Right atrium auricular region (tissue), 2 donors: ENCODE measurements at regions not wholly inside any gene's neighbourhood (a gene's known extent, or its start where the extent isn't known, plus 50 kb on each side); places are given as distances from the start of the nearest gene placed in this dataset.

Source experiments
- DNase-seq: peaks from one replicate; pipeline ENCODE4 v3.0.0-alpha.2; 2019; ENCODE audit warnings: low spot score
- H3K27ac ChIP-seq, 2 donors: fragments of 200-600 bp; sonication (generic); 1 replicate in 1 of 2; 2 replicates in 1 of 2; pipeline ENCODE4 v1.5.1; 2016 to 2019
- H3K27me3 ChIP-seq, 2 donors: fragments of 200-600 bp; sonication (generic); one replicate each; pipeline versions ENCODE4 v1.5.1 to v1.6.0; 2017 to 2019
- H3K36me3 ChIP-seq: fragments of 200-600 bp; sonication (generic); one replicate; pipeline ENCODE4 v1.5.1; 2016
- H3K4me1 ChIP-seq, 2 donors: fragments of 200-600 bp; sonication (generic); one replicate each; pipeline versions ENCODE4 v1.5.1 to v1.6.0; 2017 to 2019
- H3K4me3 ChIP-seq, 2 donors: fragments of 200-600 bp; sonication (generic); 1 replicate in 1 of 2; 2 replicates in 1 of 2; pipeline ENCODE4 v1.5.1; 2017 to 2019; ENCODE audit warnings: mild to moderate bottlenecking in 1 of 2, moderate library complexity in 1 of 2
- H3K9me3 ChIP-seq, 2 donors: fragments of 200-600 bp; sonication (generic); one replicate each; pipeline ENCODE4 v1.5.1; 2019
- TF ChIP-seq, protein P1 (sequence below), 2 donors: fragments of 200-600 bp; sonication (generic); IDR thresholded peaks; one replicate each; pipeline ENCODE4 v1.5.1; 2019; ENCODE audit warnings: antibody characterized with exemption in 2 of 2

DNA sequence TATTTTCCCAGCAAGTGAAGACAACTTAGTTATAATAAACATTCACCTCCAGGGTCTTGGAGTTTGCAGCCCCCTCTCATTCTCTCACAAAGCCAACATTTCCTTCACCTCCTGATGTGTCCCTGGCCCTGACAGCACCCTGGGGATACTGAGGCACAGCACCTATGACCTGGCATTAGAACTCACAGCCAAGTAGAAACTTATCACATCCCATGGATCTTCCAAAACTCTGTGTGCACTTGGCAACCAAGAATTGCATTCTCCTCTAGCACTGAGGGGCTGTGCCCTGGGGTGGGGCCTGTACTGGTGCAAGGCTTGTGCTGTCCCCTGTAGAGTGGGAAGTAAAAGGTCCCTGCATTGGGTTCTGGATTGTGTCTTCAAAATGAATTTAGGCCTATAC, 116.7 kb upstream of the IGLL5 start:
- Histone ChIP-seq H3K36me3 (no peaks in the 10 kb centered on the region), H3K4me1 (no peaks in the 10 kb centered on the region), H3K27ac (no peak overlapping the region), H3K27me3 (no peaks in the 10 kb centered on the region), H3K4me3 (no peak overlapping the region), H3K9me3 (no peaks in the 10 kb centered on the region)
- DNase-seq, result peak; percentile 11
- TF ChIP-seq, protein P1, sequence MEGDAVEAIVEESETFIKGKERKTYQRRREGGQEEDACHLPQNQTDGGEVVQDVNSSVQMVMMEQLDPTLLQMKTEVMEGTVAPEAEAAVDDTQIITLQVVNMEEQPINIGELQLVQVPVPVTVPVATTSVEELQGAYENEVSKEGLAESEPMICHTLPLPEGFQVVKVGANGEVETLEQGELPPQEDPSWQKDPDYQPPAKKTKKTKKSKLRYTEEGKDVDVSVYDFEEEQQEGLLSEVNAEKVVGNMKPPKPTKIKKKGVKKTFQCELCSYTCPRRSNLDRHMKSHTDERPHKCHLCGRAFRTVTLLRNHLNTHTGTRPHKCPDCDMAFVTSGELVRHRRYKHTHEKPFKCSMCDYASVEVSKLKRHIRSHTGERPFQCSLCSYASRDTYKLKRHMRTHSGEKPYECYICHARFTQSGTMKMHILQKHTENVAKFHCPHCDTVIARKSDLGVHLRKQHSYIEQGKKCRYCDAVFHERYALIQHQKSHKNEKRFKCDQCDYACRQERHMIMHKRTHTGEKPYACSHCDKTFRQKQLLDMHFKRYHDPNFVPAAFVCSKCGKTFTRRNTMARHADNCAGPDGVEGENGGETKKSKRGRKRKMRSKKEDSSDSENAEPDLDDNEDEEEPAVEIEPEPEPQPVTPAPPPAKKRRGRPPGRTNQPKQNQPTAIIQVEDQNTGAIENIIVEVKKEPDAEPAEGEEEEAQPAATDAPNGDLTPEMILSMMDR (IDR thresholded peaks at IDR 0.05), result no peak

DNA sequence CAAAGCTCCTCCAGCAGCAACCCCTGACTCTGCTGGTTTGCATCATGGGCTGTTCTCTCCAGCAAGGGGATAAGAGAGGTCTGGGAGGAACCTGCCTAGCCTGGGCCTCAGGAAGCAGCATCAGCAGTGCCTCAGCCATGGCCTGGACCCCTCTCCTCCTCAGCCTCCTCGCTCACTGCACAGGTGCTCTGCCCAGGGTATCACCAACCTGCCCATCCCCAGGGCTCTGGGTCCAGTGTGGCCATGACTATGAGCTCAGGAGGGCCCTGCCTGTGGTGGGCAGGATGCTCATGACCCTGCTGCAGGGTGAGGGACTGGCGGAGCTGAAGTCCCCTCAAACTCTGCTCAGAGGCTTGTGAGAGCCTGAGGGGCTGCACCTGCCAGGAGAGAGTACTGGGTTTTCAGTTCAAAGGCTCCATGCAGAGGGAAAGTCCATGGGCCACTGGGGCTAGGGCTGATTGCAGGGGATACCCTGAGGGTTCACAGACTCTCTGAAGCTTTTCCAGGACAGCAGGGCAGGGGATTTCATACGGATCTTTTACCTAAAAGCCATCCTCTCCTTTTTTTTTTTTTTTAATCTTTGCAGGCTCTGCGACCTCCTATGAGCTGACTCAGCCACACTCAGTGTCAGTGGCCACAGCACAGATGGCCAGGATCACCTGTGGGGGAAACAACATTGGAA, 115.8 kb upstream of the IGLL5 start:
- Histone ChIP-seq H3K4me3 (no peak overlapping the region), H3K36me3 (no peaks in the 10 kb centered on the region), H3K27me3 (no peaks in the 10 kb centered on the region), H3K27ac (no peak overlapping the region), H3K9me3 (no peaks in the 10 kb centered on the region), H3K4me1 (no peaks in the 10 kb centered on the region)
- peak; percentile 18 for DNase-seq
- TF ChIP-seq, protein P1 (IDR thresholded peaks at IDR 0.05), result no peak

DNA sequence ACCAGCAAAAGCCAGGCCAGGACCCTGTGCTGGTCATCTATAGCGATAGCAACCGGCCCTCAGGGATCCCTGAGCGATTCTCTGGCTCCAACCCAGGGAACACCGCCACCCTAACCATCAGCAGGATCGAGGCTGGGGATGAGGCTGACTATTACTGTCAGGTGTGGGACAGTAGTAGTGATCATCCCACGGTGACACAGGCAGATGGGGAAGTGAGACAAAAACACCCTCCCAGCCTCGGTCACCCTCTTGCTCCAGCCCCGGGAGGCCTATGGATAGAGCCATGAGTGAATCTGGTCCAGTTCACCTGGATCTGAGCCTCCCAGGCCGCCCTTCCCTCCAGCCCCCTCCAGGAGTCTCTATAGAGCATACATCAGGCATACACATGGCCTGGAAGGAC, 115.2 kb upstream of the IGLL5 start:
- Histone ChIP-seq H3K4me1 (no peaks in the 10 kb centered on the region), H3K27ac (no peak overlapping the region), H3K36me3 (no peaks in the 10 kb centered on the region), H3K27me3 (no peaks in the 10 kb centered on the region), H3K4me3 (no peak overlapping the region), H3K9me3 (no peaks in the 10 kb centered on the region)
- DNase-seq, result no peak
- TF ChIP-seq, protein P1 (IDR thresholded peaks at IDR 0.05), result no peak

DNA sequence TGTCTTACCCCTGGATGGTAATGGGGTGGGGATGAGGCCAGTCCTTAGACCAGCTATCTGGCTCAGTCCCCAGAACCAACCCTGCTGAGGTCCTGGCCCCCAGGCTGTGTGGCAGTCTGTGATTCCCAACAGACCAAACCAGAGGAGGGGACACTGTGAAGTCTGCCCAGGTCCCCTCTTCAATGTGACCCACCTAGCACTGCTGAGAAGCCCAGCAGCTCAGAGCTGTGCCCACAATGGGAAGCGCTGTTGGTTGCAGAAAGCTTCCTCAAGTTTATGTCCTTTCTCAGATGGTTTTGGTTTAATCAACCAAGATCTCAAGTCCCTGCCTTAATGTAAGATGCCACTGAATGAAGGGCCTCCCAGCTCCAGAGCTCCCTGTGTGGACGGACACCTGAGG, 114.7 kb upstream of the IGLL5 start:
- H3K27ac ChIP-seq, result no peak overlapping the region
- TF ChIP-seq, protein P1 (IDR thresholded peaks at IDR 0.05), result no peak
- H3K9me3 ChIP-seq, result no peaks in the 10 kb centered on the region
- no peaks in the 10 kb centered on the region for H3K4me1 ChIP-seq
- H3K27me3 ChIP-seq, result no peaks in the 10 kb centered on the region
- no peaks in the 10 kb centered on the region for H3K36me3 ChIP-seq
- DNase-seq, result peak; percentile 32
- H3K4me3 ChIP-seq, result no peak overlapping the region

DNA sequence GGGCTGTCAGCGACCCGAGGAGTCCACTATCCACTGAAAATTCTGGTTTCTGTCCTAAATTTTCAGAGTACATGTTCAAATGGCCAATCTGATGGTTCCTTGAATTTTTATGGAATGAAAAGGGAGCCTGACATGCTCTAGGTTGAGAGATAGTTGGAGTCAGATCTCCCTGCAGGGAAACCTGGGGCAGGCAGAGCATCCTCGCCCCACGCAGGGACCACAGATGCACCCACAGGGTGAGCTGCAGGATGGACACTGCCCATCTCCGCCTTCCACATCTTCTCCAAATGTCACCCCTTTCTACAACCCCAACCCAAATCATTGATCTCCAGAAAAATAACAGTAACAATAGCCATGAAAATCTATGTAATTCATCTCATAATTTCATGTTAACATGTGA, 114.2 kb upstream of the IGLL5 start:
- TF ChIP-seq, protein P1 (IDR thresholded peaks at IDR 0.05), result no peak
- H3K36me3 ChIP-seq, result no peaks in the 10 kb centered on the region
- H3K27me3 ChIP-seq, result no peaks in the 10 kb centered on the region

More for the DNA sequence above, 114.2 kb upstream of the IGLL5 start:
- Histone ChIP-seq H3K4me1 (no peaks in the 10 kb centered on the region), H3K27ac (no peak overlapping the region), H3K9me3 (no peaks in the 10 kb centered on the region), H3K4me3 (no peak overlapping the region)
- DNase-seq, result no peak
